Activated CD8-positive, alpha-beta T cell treated with anti-CD3 and anti-CD28 coated beads for 36 hours (primary cell): ENCODE measurements at regions not wholly inside any gene's neighbourhood (a gene's known extent, or its start where the extent isn't known, plus 50 kb on each side); places are given as distances from the start of the nearest gene placed in this dataset.

Experiments used
- ATAC-seq: fragments of 200-7000 bp; cut with Tn5 transposase; one replicate; pipeline ENCODE4 v1.10.0; 2021; ENCODE audit warnings: mild to moderate bottlenecking, moderate library complexity
- CTCF ChIA-PET: fragments of 350-600 bp; sonication (Branson Sonifier 250); formaldehyde crosslinking; loops from one replicate; lab custom pipeline; 2021; ENCODE audit warnings: antibody characterized with exemption; lab: Charles Lee
- POLR2A ChIA-PET: fragments of 350-600 bp; sonication (Branson Sonifier 250); formaldehyde crosslinking; loops from one replicate; lab custom pipeline; 2021; ENCODE audit warnings: antibody characterized with exemption; lab: Charles Lee
- DNase-seq: peaks from one replicate; pipeline ENCODE4 v3.0.0-alpha.2; 2020
- H3K27ac Mint-ChIP-seq: one replicate; pipeline ENCODE4 v1.8.0; 2021; ENCODE audit warnings: mild to moderate bottlenecking, mixed read lengths
- H3K27me3 Mint-ChIP-seq: one replicate; pipeline ENCODE4 v1.8.0; 2021; ENCODE audit warnings: mixed read lengths
- H3K36me3 Mint-ChIP-seq: one replicate; pipeline ENCODE4 v1.8.0; 2021; ENCODE audit warnings: low read depth, mixed read lengths
- H3K4me1 Mint-ChIP-seq: one replicate; pipeline ENCODE4 v1.8.0; 2021; ENCODE audit warnings: low read depth, mixed read lengths
- H3K4me3 Mint-ChIP-seq: one replicate; pipeline ENCODE4 v1.8.0; 2021; ENCODE audit warnings: mild to moderate bottlenecking, moderate library complexity, mixed read lengths
- H3K9me3 Mint-ChIP-seq: one replicate; pipeline ENCODE4 v1.8.0; 2021; ENCODE audit warnings: mixed read lengths
- CTCF ChIP-seq: fragments of 200-600 bp; IDR thresholded peaks from one replicate; pipeline ENCODE4 v1.8.0; 2022; ENCODE audit warnings: antibody characterized with exemption, mild to moderate bottlenecking
- intact Hi-C: fragments of 100-400 bp; cut with micrococcal nuclease; formaldehyde crosslinking; loops from one replicate; pipeline ENCODE4 v1.10.0; 2022

- H3K27ac Mint-ChIP-seq, result no peak overlapping the region
Observed at GRCh38 chr2:234643407-234643806, 146.5 kb upstream of the ARL4C start.

GRCh38 chr2:234641086-234641485 is 144.2 kb upstream of the ARL4C start:
- ChIA-PET CTCF (no interaction called here), POLR2A (no interaction called here)
- intact Hi-C loops, result no loop called here
- H3K9me3 Mint-ChIP-seq, result peaks cover 2% of the 10 kb centered on the region
- no peak overlapping the region for H3K4me3 Mint-ChIP-seq
- no peak for ATAC-seq
- TF ChIP-seq CTCF, result no peak
- DNase-seq, result no peak
- H3K27ac Mint-ChIP-seq, result no peak overlapping the region
- H3K4me1 Mint-ChIP-seq, result no peaks in the 10 kb centered on the region
- H3K36me3 Mint-ChIP-seq, result no peaks in the 10 kb centered on the region
- H3K27me3 Mint-ChIP-seq, result peaks cover 12% of the 10 kb centered on the region

More at GRCh38 chr2:234643407-234643806, 146.5 kb upstream of the ARL4C start:
- Mint-ChIP-seq H3K27me3 (peaks cover 12% of the 10 kb centered on the region), H3K4me3 (no peak overlapping the region), H3K36me3 (no peaks in the 10 kb centered on the region), H3K4me1 (no peaks in the 10 kb centered on the region), H3K9me3 (peaks cover 2% of the 10 kb centered on the region)
- intact Hi-C loops, result no loop called here
- ChIA-PET POLR2A (no interaction called here), CTCF (interaction anchor here (1.1 kb wide), 1 partner anchor 98 kb away, joined by 3 read pairs; no protein-coding TSS in a partner anchor)
- no peak for TF ChIP-seq CTCF
- no peak for DNase-seq
- ATAC-seq, result no peak

GRCh38 chr2:234640657-234641056 is 143.8 kb upstream of the ARL4C start:
- Mint-ChIP-seq H3K27ac (no peak overlapping the region), H3K9me3 (peaks cover 2% of the 10 kb centered on the region), H3K27me3 (peaks cover 13% of the 10 kb centered on the region), H3K4me3 (no peak overlapping the region), H3K36me3 (no peaks in the 10 kb centered on the region), H3K4me1 (no peaks in the 10 kb centered on the region)
- intact Hi-C loops, result no loop called here
- no peak for TF ChIP-seq CTCF
- ChIA-PET CTCF (no interaction called here), POLR2A (no interaction called here)
- DNase-seq, result no peak
- ATAC-seq, result no peak

GRCh38 chr2:234638966-234639365 is 142.1 kb upstream of the ARL4C start:
- H3K27me3 Mint-ChIP-seq, result peaks cover 14% of the 10 kb centered on the region
- DNase-seq (no peak), ATAC-seq (no peak)
- no peaks in the 10 kb centered on the region for H3K36me3 Mint-ChIP-seq
- CTCF ChIA-PET, result no interaction called here
- no peak overlapping the region for H3K4me3 Mint-ChIP-seq
- POLR2A ChIA-PET, result no interaction called here
- no peaks in the 10 kb centered on the region for H3K4me1 Mint-ChIP-seq
- no peak for TF ChIP-seq CTCF
- peaks cover 2% of the 10 kb centered on the region for H3K9me3 Mint-ChIP-seq
- H3K27ac Mint-ChIP-seq, result no peak overlapping the region
- intact Hi-C loops, result no loop called here

- POLR2A ChIA-PET, result no interaction called here
- DNase-seq (no peak), ATAC-seq (no peak)
- H3K27ac Mint-ChIP-seq, result no peak overlapping the region
- intact Hi-C loops, result no loop called here
- peaks cover 2% of the 10 kb centered on the region for H3K9me3 Mint-ChIP-seq
- no peaks in the 10 kb centered on the region for H3K4me1 Mint-ChIP-seq
- no peak for TF ChIP-seq CTCF
- H3K36me3 Mint-ChIP-seq, result no peaks in the 10 kb centered on the region
- CTCF ChIA-PET, result no interaction called here
- H3K4me3 Mint-ChIP-seq, result no peak overlapping the region
- peaks cover 12% of the 10 kb centered on the region for H3K27me3 Mint-ChIP-seq
Observed at GRCh38 chr2:234635284-234635683, 138.4 kb upstream of the ARL4C start.
